ENCODE measurements at regions not wholly inside any gene's neighbourhood (a gene's known extent, or its start where the extent isn't known, plus 50 kb on each side); places are given as distances from the start of the nearest gene placed in this dataset.

GRCh38 chr3:103075282-103075681 lies 640.5 kb downstream of the ZPLD1 start:
- no peak for DNase-seq

- DNase-seq, result no peak
Measured at GRCh38 chr3:103077910-103078309, 643.1 kb downstream of the ZPLD1 start.

GRCh38 chr3:103082501-103082900 lies 647.7 kb downstream of the ZPLD1 start:
- no peak for DNase-seq

- no peak for DNase-seq
Measured at GRCh38 chr3:103083848-103084631, 649.2 kb downstream of the ZPLD1 start.

- DNase-seq, result no peak
Measured at GRCh38 chr3:103085465-103085864, 650.6 kb downstream of the ZPLD1 start.

GRCh38 chr3:103089758-103090157 lies 654.9 kb downstream of the ZPLD1 start:
- no peak for DNase-seq

- no peak for DNase-seq
Measured at GRCh38 chr3:103105206-103105605, 670.4 kb downstream of the ZPLD1 start.

- no peak for DNase-seq
Measured at GRCh38 chr3:103112273-103112672, 677.5 kb downstream of the ZPLD1 start.

- no peak for DNase-seq
Measured at GRCh38 chr3:103126115-103126514, 691.3 kb downstream of the ZPLD1 start.

- no peak for DNase-seq
Measured at GRCh38 chr3:103127098-103127630, 692.3 kb downstream of the ZPLD1 start.

GRCh38 chr3:103127737-103128136 lies 692.9 kb downstream of the ZPLD1 start:
- DNase-seq, result no peak

- DNase-seq, result no peak
Measured at GRCh38 chr3:103134023-103134724, 699.4 kb downstream of the ZPLD1 start.

GRCh38 chr3:103136621-103137020 lies 701.8 kb downstream of the ZPLD1 start:
- DNase-seq, result no peak

GRCh38 chr3:103137830-103138229 lies 703.0 kb downstream of the ZPLD1 start:
- DNase-seq, result no peak

- no peak for DNase-seq
Measured at GRCh38 chr3:103158183-103158582, 723.4 kb downstream of the ZPLD1 start.

- no peak for DNase-seq
Measured at GRCh38 chr3:103166890-103167289, 732.1 kb downstream of the ZPLD1 start.

- DNase-seq, result no peak
Measured at GRCh38 chr3:103167850-103168249, 733.0 kb downstream of the ZPLD1 start.

GRCh38 chr3:103169289-103169688 lies 734.5 kb downstream of the ZPLD1 start:
- DNase-seq, result no peak

GRCh38 chr3:103170651-103171050 lies 735.8 kb downstream of the ZPLD1 start:
- no peak for DNase-seq

- DNase-seq, result no peak
Measured at GRCh38 chr3:103173940-103174339, 739.1 kb downstream of the ZPLD1 start.

- no peak for DNase-seq
Measured at GRCh38 chr3:103181160-103181559, 746.3 kb downstream of the ZPLD1 start.

GRCh38 chr3:103184772-103185171 lies 750.0 kb downstream of the ZPLD1 start:
- DNase-seq, result no peak

- DNase-seq, result no peak
Measured at GRCh38 chr3:103189941-103190340, 755.1 kb downstream of the ZPLD1 start.

- DNase-seq, result no peak
Measured at GRCh38 chr3:103195216-103195615, 760.4 kb downstream of the ZPLD1 start.

Data from EL (cell line).